22Rv1 (cell line): ENCODE measurements at regions not wholly inside any gene's neighbourhood (a gene's known extent, or its start where the extent isn't known, plus 50 kb on each side); places are given as distances from the start of the nearest gene placed in this dataset.

Source experiments
- CTCF ChIP-seq: fragments of 450-650 bp; IDR thresholded peaks from 2 replicates; pipeline ENCODE4 v1.5.1; 2017; ENCODE audit warnings: mild to moderate bottlenecking
- ZFX ChIP-seq: fragments of 450-650 bp; IDR thresholded peaks from 2 replicates; pipeline ENCODE4 v1.6.1; 2017; ENCODE audit warnings: antibody characterized with exemption, borderline replicate concordance

GRCh38 chr5:13179407-13180087 is 764.9 kb downstream of the DNAH5 start:
- TF ChIP-seq CTCF (no peak), ZFX (no peak)
